WTC11 (cell line): ENCODE measurements at regions not wholly inside any gene's neighbourhood (a gene's known extent, or its start where the extent isn't known, plus 50 kb on each side); places are given as distances from the start of the nearest gene placed in this dataset.

Source experiments
- ATAC-seq: fragments of 200-7000 bp; cut with Tn5 transposase; 2 replicates; pipeline ENCODE4 v1.10.0; 2021; ENCODE audit warnings: mild to moderate bottlenecking, moderate library complexity
- CTCF ChIA-PET: fragments of 300-600 bp; sonication (Branson Sonifier 250); formaldehyde crosslinking; loops from one replicate; lab custom pipeline; 2021; ENCODE audit warnings: antibody characterized with exemption; lab: Charles Lee
- POLR2A ChIA-PET: fragments of 350-600 bp; sonication (Branson Sonifier 250); formaldehyde crosslinking; loops from one replicate; lab custom pipeline; 2021; ENCODE audit warnings: antibody characterized with exemption; lab: Charles Lee
- DNase-seq: peaks from one replicate; pipeline ENCODE4 v3.0.0; 2021; ENCODE audit warnings: low spot score
- H3K27ac Mint-ChIP-seq: 2 replicates; pipeline ENCODE4 v1.8.0; 2021; ENCODE audit warnings: mixed read lengths
- H3K27me3 Mint-ChIP-seq: 2 replicates; pipeline ENCODE4 v1.8.0; 2021; ENCODE audit warnings: low read depth, mild to moderate bottlenecking, moderate library complexity, mixed read lengths
- H3K36me3 Mint-ChIP-seq: 2 replicates; pipeline ENCODE4 v1.8.0; 2021; ENCODE audit warnings: mixed read lengths
- H3K4me1 Mint-ChIP-seq: 2 replicates; pipeline ENCODE4 v1.8.0; 2022; ENCODE audit warnings: mixed read lengths
- H3K4me3 Mint-ChIP-seq: 2 replicates; pipeline ENCODE4 v1.8.0; 2021; ENCODE audit warnings: mild to moderate bottlenecking, moderate library complexity, mixed read lengths
- H3K9me3 Mint-ChIP-seq: 2 replicates; pipeline ENCODE4 v1.8.0; 2021; ENCODE audit warnings: mixed read lengths
- AR ChIP-seq: fragments of 250-450 bp; sonication (Bioruptor Pico); IDR thresholded peaks from 2 replicates; pipeline ENCODE4 v1.9.0; 2021; ENCODE audit warnings: mild to moderate bottlenecking
- ATF1 ChIP-seq: sonication (generic); formaldehyde crosslinking; IDR thresholded peaks from 2 replicates; pipeline ENCODE4 v1.8.1; 2023; ENCODE audit warnings: mild to moderate bottlenecking, moderate library complexity, missing genetic modification reagents
- ATF3 ChIP-seq: sonication (generic); formaldehyde crosslinking; conservative IDR thresholded peaks from 2 replicates; pipeline ENCODE4 v1.8.1; 2022; ENCODE audit warnings: mild to moderate bottlenecking, missing genetic modification reagents
- E2F1 ChIP-seq: sonication (generic); formaldehyde crosslinking; IDR thresholded peaks from 2 replicates; pipeline ENCODE4 v1.8.0; 2022; ENCODE audit warnings: mild to moderate bottlenecking, missing genetic modification reagents
- E2F4 ChIP-seq: sonication (generic); formaldehyde crosslinking; IDR thresholded peaks from 2 replicates; pipeline ENCODE4 v1.8.1; 2022; ENCODE audit warnings: low read depth, mild to moderate bottlenecking, moderate library complexity, missing genetic modification reagents, borderline replicate concordance
- FOXK1 ChIP-seq: sonication (generic); formaldehyde crosslinking; IDR thresholded peaks from 2 replicates; pipeline ENCODE4 v1.8.0; 2022; ENCODE audit warnings: mild to moderate bottlenecking, moderate library complexity, missing genetic modification reagents
- FOXP1 ChIP-seq: sonication (generic); formaldehyde crosslinking; IDR thresholded peaks from 2 replicates; pipeline ENCODE4 v1.8.0; 2022; ENCODE audit warnings: missing genetic modification reagents, mild to moderate bottlenecking, moderate library complexity, borderline replicate concordance
- HMGXB4 ChIP-seq: sonication (generic); formaldehyde crosslinking; IDR thresholded peaks from 2 replicates; pipeline ENCODE4 v1.8.1; 2023; ENCODE audit warnings: mild to moderate bottlenecking, moderate library complexity, missing genetic modification reagents
- JAZF1 ChIP-seq: fragments of 250-450 bp; sonication (Bioruptor Pico); IDR thresholded peaks from 2 replicates; pipeline ENCODE4 v1.9.0; 2021; ENCODE audit warnings: moderate library complexity, mild to moderate bottlenecking, inconsistent platforms
- ZNF138 ChIP-seq: sonication (generic); formaldehyde crosslinking; conservative IDR thresholded peaks from 2 replicates; pipeline ENCODE4 v1.8.1; 2022; ENCODE audit warnings: mild to moderate bottlenecking, moderate library complexity, missing genetic modification reagents
- TF ChIP-seq, protein P1 (sequence below): sonication (generic); formaldehyde crosslinking; IDR thresholded peaks from 2 replicates; pipeline ENCODE4 v1.8.1; 2023; ENCODE audit warnings: mild to moderate bottlenecking, missing genetic modification reagents, borderline replicate concordance
- TF ChIP-seq, protein P2 (sequence below): sonication (generic); formaldehyde crosslinking; IDR thresholded peaks from 2 replicates; pipeline ENCODE4 v1.8.1; 2022; ENCODE audit warnings: low read depth, missing genetic modification reagents, borderline replicate concordance

GRCh38 chr2:226064932-226065570 lies 665.5 kb downstream of the NYAP2 start (continued):
- no peak for TF ChIP-seq ZNF138 (CRISPR knock-in tag)

DNA sequence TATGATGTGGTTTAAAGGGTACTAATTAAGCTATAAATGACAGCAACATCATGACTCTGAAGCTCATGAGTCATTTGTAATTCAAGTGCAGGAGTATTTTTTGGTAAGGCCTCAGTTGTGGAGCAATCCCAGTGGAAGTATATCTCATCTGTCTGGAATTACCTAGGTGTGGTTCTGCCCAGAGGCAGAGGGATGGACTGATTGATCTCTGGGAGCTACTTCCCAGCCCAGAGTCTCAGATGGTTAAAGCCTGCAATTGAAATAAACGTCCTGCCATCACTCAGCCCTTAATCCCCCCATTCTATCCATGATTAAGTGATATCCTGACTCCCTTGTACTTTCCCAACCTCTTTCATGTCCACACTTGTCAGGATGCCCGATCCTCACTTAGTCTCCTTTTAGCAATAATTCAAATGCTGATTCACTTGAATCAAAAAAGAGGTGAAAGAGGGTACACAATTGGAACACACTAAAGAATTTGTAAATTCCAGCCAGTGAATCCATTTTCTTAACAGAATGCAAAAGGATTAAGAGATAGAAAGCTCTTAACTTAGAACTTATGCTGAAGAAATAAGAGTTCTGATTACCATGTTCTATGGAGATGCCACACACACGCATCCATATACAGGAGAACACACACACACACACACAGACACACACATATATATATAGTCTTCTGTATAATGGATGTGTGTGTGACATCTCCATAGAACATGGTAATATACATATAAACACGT lies 664.4 kb downstream of the NYAP2 start:
- no peak for DNase-seq
- Mint-ChIP-seq H3K36me3 (no peaks in the 10 kb centered on the region), H3K27me3 (no peaks in the 10 kb centered on the region), H3K27ac (no peak overlapping the region), H3K9me3 (no peaks in the 10 kb centered on the region)
- POLR2A ChIA-PET = no interaction called here
- no peak for ATAC-seq
- TF ChIP-seq ATF1 (no peak), E2F4 (no peak), FOXK1 (CRISPR knock-in tag) (no peak), FOXP1 (CRISPR knock-in tag) (no peak), AR (CRISPR knock-in tag) (no peak), JAZF1 (CRISPR knock-in tag) (no peak)
- TF ChIP-seq, protein P1, sequence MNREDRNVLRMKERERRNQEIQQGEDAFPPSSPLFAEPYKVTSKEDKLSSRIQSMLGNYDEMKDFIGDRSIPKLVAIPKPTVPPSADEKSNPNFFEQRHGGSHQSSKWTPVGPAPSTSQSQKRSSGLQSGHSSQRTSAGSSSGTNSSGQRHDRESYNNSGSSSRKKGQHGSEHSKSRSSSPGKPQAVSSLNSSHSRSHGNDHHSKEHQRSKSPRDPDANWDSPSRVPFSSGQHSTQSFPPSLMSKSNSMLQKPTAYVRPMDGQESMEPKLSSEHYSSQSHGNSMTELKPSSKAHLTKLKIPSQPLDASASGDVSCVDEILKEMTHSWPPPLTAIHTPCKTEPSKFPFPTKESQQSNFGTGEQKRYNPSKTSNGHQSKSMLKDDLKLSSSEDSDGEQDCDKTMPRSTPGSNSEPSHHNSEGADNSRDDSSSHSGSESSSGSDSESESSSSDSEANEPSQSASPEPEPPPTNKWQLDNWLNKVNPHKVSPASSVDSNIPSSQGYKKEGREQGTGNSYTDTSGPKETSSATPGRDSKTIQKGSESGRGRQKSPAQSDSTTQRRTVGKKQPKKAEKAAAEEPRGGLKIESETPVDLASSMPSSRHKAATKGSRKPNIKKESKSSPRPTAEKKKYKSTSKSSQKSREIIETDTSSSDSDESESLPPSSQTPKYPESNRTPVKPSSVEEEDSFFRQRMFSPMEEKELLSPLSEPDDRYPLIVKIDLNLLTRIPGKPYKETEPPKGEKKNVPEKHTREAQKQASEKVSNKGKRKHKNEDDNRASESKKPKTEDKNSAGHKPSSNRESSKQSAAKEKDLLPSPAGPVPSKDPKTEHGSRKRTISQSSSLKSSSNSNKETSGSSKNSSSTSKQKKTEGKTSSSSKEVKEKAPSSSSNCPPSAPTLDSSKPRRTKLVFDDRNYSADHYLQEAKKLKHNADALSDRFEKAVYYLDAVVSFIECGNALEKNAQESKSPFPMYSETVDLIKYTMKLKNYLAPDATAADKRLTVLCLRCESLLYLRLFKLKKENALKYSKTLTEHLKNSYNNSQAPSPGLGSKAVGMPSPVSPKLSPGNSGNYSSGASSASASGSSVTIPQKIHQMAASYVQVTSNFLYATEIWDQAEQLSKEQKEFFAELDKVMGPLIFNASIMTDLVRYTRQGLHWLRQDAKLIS (CRISPR knock-in tag) = no peak
- TF ChIP-seq, all 79 proteins: peak for 0
- CTCF ChIA-PET = no interaction called here
- Mint-ChIP-seq H3K4me1 (peaks cover 6% of the 10 kb centered on the region), H3K4me3 (no peak overlapping the region)

- ChIA-PET CTCF (no interaction called here), POLR2A (no interaction called here)
- no peak overlapping the region for H3K27ac Mint-ChIP-seq
- no peaks in the 10 kb centered on the region; the same call in 1 of the 2 replicates for H3K9me3 Mint-ChIP-seq
- no peak overlapping the region for H3K4me3 Mint-ChIP-seq
- peaks cover 10% of the 10 kb centered on the region; the same call in 1 of the 2 replicates for H3K4me1 Mint-ChIP-seq
- no peaks in the 10 kb centered on the region for H3K27me3 Mint-ChIP-seq
- no peaks in the 10 kb centered on the region for H3K36me3 Mint-ChIP-seq
- no peak for ATAC-seq
- no peak for TF ChIP-seq E2F1
- TF ChIP-seq E2F4 = no peak
- no peak for TF ChIP-seq ATF3 (CRISPR knock-in tag)
- TF ChIP-seq, protein P2, sequence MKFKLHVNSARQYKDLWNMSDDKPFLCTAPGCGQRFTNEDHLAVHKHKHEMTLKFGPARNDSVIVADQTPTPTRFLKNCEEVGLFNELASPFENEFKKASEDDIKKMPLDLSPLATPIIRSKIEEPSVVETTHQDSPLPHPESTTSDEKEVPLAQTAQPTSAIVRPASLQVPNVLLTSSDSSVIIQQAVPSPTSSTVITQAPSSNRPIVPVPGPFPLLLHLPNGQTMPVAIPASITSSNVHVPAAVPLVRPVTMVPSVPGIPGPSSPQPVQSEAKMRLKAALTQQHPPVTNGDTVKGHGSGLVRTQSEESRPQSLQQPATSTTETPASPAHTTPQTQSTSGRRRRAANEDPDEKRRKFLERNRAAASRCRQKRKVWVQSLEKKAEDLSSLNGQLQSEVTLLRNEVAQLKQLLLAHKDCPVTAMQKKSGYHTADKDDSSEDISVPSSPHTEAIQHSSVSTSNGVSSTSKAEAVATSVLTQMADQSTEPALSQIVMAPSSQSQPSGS (CRISPR knock-in tag) = no peak
- no peak for TF ChIP-seq HMGXB4 (CRISPR knock-in tag)
- no peak for DNase-seq
These were observed 660.6 kb downstream of the NYAP2 start for GRCh38 chr2:226059961-226060627.
